Iris pigment epithelial cell (primary cell): ENCODE measurements at regions not wholly inside any gene's neighbourhood (a gene's known extent, or its start where the extent isn't known, plus 50 kb on each side); places are given as distances from the start of the nearest gene placed in this dataset.
"Not testable (repeated sequence)": the region's sequence is repeated elsewhere in the genome, so short reads cannot be mapped to it uniquely, and the experiment has no call there.

Source experiments
- DNase-seq: peaks from one replicate; pipeline ENCODE4 v3.0.0-alpha.2; 2011; ENCODE audit warnings: low read depth

DNA sequence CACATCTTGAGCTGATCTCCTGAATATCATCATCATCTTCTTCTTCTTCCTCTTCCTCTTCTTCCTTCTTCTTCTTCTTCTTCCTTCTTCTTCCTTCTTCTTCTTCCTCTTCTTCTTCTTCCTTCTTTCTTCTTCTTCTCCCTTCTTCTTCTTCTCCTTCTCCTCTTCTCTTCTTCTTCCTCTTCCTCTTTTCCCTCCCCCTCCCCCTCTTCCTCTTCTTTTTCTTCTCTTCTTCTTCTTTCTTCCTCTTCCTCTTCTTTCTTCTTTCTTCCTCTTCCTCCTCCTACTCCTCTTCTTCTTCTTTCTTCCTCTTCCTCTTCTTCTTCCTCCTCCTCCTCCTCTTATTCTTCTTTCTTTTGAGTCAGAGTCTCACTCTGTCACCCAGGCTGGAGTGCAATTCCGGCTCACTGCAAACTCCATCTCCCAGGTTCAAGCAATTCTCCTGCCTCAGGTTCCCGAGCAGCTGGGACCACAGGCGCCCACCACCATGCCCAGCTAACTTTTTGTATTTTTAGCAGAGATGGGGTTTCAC, 197.9 kb upstream of the NANOGP8 start:
- DNase-seq, result no peak

DNA sequence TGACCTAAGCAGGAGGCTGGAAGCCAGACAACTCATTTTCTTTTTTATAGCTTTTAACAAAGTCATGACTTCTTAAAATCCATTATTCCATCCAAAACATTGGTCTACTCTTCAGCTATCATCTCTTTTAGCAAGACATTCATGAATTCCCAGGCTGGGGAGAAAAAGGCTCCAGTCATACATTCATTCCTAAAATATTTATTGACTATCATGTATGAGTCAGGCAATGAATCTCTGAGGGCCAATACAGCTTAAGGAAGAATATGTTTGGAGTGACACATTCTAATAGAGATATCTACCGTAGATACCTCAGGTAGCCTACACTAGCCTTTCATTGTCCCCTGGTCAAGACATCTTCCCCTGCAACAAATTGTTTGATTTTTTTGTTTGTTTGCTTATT, 196.4 kb upstream of the NANOGP8 start:
- peak; percentile 67 for DNase-seq

DNA sequence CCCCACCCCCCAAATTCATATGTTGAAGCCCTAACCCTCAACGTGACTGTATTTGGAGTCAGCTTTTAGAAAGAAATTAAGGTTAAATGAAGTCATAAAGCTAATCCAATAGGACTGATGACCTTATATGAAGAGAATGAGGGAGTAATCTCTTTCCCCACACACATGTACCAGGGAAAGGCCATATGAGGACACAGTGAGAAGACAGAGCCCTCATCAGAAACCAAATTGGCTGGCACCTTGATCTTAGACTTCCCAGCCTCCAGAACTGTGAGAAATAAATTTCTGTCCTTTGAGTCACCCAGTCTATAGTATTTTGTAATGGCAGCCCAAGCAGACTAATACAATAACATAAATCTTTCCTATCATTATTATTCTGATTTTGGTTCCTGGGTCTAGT, 194.7 kb upstream of the NANOGP8 start:
- DNase-seq, result peak; percentile 32

DNA sequence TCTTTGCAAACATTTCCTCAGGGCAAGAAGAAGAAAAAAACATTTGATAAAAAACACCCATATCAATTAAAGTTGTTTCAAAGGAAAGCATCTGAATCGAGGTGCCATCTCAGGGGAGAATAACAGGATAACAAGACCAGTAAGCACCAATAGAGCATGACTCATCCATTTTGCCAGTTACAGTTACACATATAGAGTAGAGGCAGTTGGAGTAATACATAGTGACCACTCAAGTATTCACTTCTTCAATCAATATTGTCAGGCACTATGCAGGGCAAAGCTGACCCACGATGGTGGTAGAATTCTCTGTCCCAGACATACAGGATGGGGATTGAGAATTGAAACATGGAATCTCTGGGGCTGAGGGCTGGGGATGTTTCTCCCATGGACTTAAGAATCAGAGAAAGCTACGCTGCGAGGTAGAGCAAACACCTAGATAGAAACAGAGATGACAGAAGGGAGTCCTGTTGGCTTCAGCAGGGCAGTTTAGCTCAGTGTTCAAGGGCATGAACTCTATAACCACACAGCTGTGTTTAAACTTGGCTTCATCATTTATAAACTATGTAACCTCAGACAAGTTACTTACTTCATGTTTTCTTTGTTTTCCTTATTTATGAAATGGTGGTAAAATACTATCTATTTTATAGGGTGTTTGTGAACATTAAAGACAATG, 186.4 kb upstream of the NANOGP8 start:
- DNase-seq, result peak; percentile 79

DNA sequence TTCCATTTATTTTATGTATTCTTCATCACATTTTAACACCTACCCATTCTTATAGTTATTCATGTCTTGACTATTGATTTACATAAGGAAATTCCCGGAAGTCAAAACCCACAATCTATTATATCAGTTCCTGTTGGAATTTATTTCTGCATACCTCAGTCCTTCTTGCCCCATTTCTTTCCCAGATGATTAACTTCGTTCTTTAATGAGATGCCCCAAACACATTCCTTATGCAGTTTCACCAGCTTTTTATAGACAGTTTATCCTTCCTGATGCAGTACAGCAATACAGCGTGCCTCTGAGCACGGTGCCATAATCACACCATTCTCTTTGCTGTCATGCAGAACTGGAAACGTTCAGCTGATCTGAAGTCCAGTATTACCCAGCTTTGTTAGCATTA, 175.8 kb upstream of the NANOGP8 start:
- DNase-seq, result no peak

DNA sequence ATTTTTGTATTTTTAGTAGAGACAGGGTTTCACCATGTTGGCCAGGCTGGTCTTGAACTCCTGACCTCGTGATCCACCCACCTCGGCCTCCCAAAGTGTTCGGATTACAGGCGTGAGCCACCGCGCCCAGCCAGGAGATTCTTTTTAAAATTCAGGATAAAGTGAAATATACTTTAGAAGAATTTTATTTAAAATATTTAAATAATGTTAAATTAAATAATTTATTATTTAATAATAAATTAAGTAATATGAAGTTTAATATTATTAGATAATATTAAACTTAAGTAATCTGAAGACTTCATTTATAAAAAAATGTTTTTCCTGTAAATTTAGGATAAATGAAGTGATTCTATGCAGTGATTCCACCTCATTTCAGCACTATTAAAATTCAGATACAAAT, 175.2 kb upstream of the NANOGP8 start:
- not testable (repeated sequence) for DNase-seq

DNA sequence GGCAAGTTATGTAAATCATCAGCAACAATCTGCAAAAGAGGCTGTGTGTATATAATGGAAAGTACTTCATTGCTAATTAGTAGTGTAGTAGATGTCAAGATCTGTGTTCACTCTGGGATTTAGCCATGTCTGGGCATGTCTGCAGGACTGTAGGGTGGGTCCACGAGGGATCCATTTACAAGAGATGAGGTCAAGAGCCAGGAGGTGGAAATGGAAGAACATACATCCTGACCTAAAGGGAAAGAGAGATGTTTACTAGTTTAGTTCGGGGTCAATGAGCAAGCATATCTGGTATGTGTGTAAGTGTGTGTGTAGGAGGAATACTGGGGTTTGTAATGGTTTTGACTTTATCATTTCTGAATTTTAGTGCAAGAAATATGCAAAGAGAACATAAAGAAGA, 171.5 kb upstream of the NANOGP8 start:
- peak; percentile 55 for DNase-seq

DNA sequence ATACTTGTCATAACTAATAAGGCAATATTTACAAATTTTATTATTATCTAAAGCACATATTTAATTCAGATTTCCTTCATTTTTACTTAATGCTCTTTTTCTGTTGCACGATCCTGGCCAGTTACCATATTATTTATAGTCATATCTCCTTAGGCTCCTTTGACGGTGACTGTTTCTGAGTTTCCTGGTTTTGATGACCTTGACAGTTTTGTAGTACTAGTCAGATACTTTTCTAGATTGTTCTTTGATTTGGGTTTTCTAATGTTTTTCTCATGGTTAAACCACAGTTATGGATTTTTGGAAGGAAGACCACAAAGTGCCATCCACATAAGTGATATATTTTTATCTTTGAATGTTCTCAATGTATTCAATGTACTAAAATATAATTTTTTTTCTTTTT, 171.0 kb upstream of the NANOGP8 start:
- peak; percentile 14 for DNase-seq

DNA sequence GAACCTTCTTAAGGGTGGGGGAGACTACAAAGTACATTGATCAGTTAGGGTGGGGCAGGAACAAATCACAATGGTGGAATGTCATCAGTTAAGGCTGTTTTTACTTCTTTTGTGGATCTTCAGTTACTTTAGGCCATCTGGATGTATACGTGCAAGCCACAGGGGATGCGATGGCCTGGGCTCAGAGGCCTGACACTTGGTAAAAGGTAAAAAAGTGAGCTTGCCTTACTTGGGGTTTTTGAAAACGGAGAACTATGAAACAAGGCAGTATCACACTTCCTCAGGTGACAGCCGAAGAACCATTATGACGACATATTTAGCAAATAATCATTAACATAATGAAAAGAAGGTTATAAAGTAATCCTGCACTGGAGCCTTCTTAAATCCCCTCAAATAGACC, 169.8 kb upstream of the NANOGP8 start:
- DNase-seq, result not testable (repeated sequence)

DNA sequence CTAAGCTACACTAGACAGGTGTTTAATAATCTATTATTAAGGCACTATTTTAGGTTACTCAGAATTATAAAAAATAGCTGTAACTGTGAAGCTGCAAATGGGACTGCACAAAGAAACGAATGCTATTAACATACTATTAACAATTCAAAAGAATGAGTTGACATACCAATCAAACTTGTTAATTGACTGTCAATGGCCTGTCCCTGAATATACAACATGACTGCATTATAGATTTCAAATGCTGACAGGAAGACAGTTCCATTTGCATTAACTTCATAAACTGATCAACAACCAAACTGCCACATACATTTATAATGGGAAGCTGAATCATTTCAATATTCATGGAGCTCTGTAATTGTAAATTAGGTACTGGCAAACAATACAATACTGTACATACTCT, 169.0 kb upstream of the NANOGP8 start:
- DNase-seq, result no peak

DNA sequence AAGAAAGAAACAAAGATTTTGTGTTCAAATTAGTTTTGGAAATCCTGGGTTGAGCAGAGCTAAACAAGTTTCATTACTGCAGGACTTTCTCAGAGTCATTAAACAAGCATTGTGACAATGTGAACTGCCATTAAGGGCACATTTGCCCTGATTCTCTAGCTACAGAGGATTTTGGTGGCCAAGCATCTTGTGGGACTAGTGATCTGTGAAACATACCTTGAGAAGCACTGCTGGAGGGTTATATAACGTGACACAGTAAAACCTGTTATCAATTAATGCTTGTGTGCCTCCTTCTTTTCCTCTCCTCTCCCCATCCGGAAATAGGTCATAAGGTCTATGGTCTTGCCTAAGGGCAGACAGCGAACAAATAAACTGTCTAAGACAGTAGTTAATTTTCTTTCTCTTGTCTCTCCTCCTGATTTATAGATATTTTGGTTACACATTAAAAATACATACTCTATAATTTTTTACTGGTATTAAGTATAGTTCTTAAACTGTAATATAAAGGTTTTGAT, 167.3 kb upstream of the NANOGP8 start:
- no peak for DNase-seq

DNA sequence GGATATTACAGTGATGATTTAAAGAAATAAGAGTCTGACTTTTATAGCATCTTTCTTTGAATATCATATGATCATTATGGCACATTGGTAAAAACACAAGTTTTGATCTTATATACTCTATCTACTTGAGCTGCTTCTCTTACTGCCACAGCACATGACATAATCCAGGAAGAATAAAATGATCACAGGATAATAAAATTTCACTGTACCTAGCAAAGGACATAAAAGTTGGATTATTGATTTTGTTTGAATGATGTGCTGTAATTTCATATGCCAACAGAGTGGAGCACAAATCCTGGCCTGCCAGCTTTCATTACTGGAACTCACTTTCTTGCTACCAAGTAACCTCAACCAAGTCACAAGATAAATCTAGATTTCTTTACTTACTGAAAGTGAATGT, 162.1 kb upstream of the NANOGP8 start:
- no peak for DNase-seq

DNA sequence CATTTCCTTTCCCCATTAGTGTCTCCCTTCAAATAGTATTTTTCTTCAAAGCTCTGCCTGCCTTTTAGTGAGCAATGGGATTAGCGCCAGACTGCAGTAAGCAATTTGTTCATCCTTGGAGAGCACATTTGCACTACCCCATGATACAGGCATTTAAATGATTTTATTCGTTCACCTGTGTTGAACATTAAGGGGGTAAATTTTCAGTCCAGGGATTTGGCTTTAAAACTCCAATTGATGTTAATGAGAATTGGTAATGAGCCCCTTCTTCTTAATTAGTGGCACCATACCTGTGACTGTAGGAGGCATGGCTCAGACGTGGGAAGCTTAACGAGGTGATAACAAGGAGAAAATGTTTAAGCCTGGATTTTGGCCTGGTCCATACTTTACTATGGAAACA, 161.4 kb upstream of the NANOGP8 start:
- DNase-seq, result no peak

DNA sequence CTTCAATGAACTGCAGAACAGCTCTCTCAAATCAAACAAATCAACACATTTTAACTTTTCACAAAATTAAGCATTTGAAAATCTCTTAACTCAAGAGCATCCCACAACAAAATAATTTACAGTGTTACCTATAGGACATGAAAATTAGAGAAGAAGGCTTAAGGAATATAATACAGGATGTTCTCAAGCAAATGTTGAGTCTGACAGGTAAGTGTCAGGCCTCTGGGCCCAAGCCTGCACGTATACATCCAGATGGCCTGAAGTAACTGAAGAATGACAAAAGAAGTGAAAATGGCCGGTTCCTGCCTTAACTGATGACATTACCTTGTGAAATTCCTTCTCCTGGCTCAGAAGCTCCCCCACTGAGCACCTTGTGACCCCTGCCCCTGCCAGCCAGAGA, 160.6 kb upstream of the NANOGP8 start:
- DNase-seq, result not testable (repeated sequence)

DNA sequence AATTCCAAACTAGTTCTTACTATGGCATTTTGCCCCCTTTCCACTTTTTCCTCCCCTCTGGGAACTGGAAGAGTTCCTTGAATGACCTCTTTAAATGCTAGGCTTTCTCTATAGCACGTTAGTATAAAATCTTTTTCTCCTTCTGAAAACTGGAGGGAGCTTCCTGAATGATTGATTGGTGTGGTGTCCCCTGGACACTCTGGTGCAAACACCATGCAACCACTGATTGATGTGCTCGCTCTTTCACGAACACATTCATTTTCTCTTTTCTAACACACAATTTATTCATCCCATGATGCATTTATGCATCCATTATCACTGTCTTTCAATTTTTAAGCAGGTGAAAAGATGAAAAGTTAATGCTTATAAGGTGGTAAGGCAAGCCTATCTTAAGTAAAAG, 159.1 kb upstream of the NANOGP8 start:
- no peak for DNase-seq

DNA sequence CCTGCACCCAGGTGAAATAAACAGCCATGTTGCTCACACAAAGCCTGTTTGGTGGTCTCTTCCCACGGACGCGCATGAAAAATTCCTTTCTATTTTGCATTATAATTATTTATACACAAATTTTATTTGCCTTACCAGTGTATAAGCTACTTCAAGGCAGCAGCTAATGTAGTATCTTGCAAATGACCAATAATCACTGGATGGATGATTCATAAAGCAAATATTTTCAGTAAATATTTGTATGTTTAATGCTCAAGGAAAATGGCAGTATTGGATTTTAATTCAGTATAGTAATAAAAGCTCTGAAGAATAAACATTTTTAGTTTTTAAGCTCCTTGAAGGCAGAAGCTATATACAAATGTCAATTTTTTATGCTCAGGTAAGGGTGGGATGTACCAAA, 158.7 kb upstream of the NANOGP8 start:
- DNase-seq, result peak; percentile 27

DNA sequence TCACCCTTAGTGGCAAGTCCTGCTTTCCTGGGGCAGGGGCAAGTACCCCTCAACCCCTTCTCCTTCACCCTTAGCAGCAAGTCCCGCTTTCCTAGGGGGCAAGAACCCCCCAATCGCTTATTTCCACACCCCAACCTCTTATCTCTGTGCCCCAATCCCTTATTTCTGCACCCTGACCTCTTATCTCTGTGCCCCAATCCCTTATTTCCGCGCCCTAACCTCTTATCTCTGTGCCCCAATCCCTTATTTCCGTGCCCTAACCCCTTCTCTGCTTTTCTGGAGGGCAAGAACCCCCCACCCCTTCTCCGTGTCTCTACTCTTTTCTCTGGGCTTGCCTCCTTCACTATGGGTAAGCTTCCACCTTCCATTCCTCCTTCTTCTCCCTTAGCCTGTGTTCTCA, 154.6 kb upstream of the NANOGP8 start:
- DNase-seq, result not testable (repeated sequence)

DNA sequence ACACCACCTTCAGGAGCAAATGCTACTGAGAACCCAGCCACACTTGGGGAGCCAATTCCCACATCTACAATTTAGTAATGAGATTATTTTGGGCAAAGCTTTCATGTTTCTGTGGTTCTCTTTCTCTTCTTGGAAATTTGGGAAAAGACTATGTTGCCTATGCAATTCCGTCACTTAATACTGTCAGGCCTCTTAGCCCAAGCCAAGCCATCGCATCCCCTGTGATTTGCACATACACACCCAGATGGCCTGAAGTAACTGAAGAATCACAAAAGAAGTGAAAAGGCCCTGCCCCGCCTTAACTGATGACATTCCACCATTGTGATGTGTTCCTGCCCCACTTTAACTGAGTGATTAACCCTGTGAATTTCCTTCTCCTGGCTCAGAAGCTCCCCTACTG, 153.4 kb upstream of the NANOGP8 start:
- not testable (repeated sequence) for DNase-seq

DNA sequence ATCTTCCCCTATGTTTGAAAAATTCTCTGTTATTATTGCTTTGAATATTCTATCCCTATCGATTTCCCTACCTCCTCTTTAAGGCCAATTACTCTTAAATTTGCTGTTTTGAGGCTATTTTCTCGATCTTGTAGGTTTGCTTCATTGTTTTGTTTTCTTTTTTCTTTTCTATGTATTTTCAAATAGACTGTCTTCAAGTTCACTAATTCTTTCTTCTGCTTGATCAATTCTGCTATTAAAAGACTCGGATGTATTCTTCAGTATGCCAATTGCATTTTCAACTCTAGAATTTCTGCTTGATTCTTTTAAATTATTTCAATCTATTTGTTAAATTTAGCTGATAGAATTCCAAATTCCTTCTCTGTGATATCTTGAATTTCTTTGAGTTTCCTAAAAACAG, 144.0 kb upstream of the NANOGP8 start:
- DNase-seq, result no peak

DNA sequence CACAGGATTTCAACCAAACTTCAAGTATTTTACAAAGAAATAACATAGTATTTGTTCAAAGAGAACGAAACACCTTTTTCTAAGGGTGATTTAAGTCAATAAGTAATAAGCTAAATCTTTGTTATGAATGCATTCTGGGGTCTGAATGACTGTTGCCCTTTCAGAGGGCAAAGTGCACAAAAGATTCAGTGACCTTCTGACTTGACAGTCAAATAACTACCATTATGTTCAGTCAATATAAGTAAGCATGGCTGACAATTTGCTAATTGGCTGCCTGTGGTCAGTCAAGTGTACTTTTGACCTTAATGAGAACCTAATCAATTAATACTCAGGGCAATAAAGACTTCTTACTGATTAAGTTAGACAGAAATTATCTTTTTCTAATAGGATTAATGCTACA, 133.1 kb upstream of the NANOGP8 start:
- no peak for DNase-seq

DNA sequence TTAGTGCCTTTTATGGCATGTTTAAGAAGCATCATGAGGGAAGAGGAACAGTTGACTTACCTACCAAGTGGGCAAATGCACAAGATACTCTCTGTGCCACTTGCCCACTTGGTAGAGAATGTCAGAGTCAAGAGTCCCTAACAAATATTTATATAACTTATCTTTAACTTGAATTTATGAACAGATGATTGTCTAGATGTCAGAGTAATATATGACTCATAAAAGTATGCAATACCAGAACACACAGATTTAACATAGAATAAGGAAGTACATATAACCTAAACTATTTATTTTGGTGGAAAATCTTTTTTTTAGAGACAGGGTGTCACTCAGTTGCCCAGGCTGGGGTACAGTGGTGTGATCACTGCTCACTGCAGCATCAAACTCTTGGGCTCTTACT, 130.0 kb upstream of the NANOGP8 start:
- no peak for DNase-seq

DNA sequence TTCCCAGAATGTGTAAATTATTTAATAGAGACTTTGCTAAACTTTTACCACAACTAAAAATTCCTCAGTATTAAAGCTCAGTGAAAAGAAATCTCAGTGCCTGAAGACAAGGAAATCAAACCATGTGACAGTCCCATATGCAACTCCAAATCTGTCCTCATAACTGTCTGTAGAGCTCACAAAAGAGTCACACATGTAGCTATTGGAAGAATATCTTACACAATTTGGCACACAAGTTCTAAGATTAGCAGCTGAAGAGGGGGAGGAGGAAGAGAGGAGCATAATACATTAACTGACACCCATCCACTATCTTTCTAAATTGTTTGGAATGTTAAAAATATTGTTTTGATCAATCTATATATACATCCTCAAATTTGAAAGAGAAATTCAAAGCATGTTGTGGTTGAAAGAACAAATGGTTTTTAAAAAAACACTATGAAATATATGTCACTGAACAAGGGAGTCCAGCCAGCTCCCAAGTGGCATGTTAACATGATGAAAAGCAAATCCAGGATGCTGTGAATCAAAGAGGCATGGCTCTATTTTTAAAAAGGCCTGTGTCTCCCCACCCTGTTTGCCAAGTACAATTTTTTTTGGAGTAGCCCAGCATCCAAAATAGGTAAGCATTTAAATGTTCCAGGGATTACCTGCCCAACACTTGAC, 126.3 kb upstream of the NANOGP8 start:
- DNase-seq, result no peak

DNA sequence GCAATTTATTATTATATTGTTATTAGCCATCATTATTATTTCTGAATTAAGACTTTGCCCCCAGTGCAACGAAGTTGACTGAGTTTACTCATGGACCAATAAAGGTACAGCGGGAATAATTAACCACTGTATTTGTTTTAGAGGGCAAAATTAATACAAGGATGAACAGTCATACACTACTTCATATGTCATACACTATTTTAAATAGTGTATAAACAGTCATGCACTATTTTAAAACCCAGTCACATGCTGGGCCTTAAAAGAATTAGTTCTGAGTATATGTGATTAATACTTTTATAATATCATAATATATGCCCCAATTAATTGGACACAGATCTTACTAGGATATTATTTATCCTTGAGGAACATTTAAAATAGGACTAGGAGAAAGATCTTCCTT, 125.3 kb upstream of the NANOGP8 start:
- no peak for DNase-seq

DNA sequence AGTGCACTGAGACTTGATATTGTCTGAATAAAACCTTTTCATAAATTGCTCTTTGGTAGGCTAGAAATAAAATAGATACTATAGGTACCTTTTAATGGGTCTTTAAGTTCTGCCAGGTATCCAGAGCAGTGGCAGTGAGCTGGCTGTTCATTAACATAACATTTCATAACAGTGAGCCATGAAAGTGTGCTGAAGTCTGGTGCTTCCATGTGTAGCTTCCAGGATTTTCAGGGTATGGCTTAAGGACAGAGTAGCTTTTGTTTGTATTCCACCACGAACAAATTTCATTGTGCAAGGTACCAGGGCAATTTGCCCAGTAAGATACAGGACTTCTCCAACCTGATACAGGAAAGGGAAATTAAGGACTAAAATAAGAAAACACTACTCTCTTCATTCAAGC, 124.7 kb upstream of the NANOGP8 start:
- DNase-seq, result peak; percentile 8
